Activated CD8-positive, alpha-beta T cell treated with anti-CD3 and anti-CD28 coated beads for 36 hours (primary cell): ENCODE measurements at regions not wholly inside any gene's neighbourhood (a gene's known extent, or its start where the extent isn't known, plus 50 kb on each side); places are given as distances from the start of the nearest gene placed in this dataset.

ENCODE experiments used
- ATAC-seq: fragments of 200-7000 bp; cut with Tn5 transposase; one replicate; pipeline ENCODE4 v1.10.0; 2021; ENCODE audit warnings: mild to moderate bottlenecking, moderate library complexity
- CTCF ChIA-PET: fragments of 350-600 bp; sonication (Branson Sonifier 250); formaldehyde crosslinking; loops from one replicate; lab custom pipeline; 2021; ENCODE audit warnings: antibody characterized with exemption; lab: Charles Lee
- POLR2A ChIA-PET: fragments of 350-600 bp; sonication (Branson Sonifier 250); formaldehyde crosslinking; loops from one replicate; lab custom pipeline; 2021; ENCODE audit warnings: antibody characterized with exemption; lab: Charles Lee
- DNase-seq: peaks from one replicate; pipeline ENCODE4 v3.0.0-alpha.2; 2020
- H3K27ac Mint-ChIP-seq: one replicate; pipeline ENCODE4 v1.8.0; 2021; ENCODE audit warnings: mild to moderate bottlenecking, mixed read lengths
- H3K27me3 Mint-ChIP-seq: one replicate; pipeline ENCODE4 v1.8.0; 2021; ENCODE audit warnings: mixed read lengths
- H3K36me3 Mint-ChIP-seq: one replicate; pipeline ENCODE4 v1.8.0; 2021; ENCODE audit warnings: low read depth, mixed read lengths
- H3K4me1 Mint-ChIP-seq: one replicate; pipeline ENCODE4 v1.8.0; 2021; ENCODE audit warnings: low read depth, mixed read lengths
- H3K4me3 Mint-ChIP-seq: one replicate; pipeline ENCODE4 v1.8.0; 2021; ENCODE audit warnings: mild to moderate bottlenecking, moderate library complexity, mixed read lengths
- H3K9me3 Mint-ChIP-seq: one replicate; pipeline ENCODE4 v1.8.0; 2021; ENCODE audit warnings: mixed read lengths
- CTCF ChIP-seq: fragments of 200-600 bp; IDR thresholded peaks from one replicate; pipeline ENCODE4 v1.8.0; 2022; ENCODE audit warnings: antibody characterized with exemption, mild to moderate bottlenecking
- intact Hi-C: fragments of 100-400 bp; cut with micrococcal nuclease; formaldehyde crosslinking; loops from one replicate; pipeline ENCODE4 v1.10.0; 2022

- no peak for DNase-seq
- ChIA-PET CTCF (no interaction called here), POLR2A (no interaction called here)
- Mint-ChIP-seq H3K9me3 (peaks cover 2% of the 10 kb centered on the region), H3K4me1 (no peaks in the 10 kb centered on the region), H3K27ac (no peak overlapping the region), H3K36me3 (no peaks in the 10 kb centered on the region), H3K27me3 (no peaks in the 10 kb centered on the region), H3K4me3 (no peak overlapping the region)
- ATAC-seq = no peak
- intact Hi-C loops = no loop called here
- TF ChIP-seq CTCF = no peak
Observed at GRCh38 chr5:158344376-158344775, 485.4 kb upstream of the CLINT1 start.

- no peak for ATAC-seq
- H3K36me3 Mint-ChIP-seq = no peaks in the 10 kb centered on the region
- CTCF ChIA-PET = no interaction called here
Observed at GRCh38 chr5:158340608-158341007, 481.7 kb upstream of the CLINT1 start.

GRCh38 chr5:158326256-158326655 is 467.3 kb upstream of the CLINT1 start:
- Mint-ChIP-seq H3K4me1 (no peaks in the 10 kb centered on the region), H3K27ac (no peak overlapping the region), H3K36me3 (no peaks in the 10 kb centered on the region), H3K27me3 (no peaks in the 10 kb centered on the region), H3K9me3 (no peaks in the 10 kb centered on the region), H3K4me3 (no peak overlapping the region)
- ATAC-seq (no peak), DNase-seq (no peak)
- ChIA-PET CTCF (no interaction called here), POLR2A (interaction anchor here (0.7 kb wide), 1 partner anchor 128 kb away, joined by 3 read pairs; no protein-coding TSS in a partner anchor)
- TF ChIP-seq CTCF = no peak
- intact Hi-C loops = no loop called here

More at GRCh38 chr5:158340608-158341007, 481.7 kb upstream of the CLINT1 start:
- no peak for TF ChIP-seq CTCF
- DNase-seq = no peak
- H3K9me3 Mint-ChIP-seq = peaks cover 11% of the 10 kb centered on the region
- H3K4me3 Mint-ChIP-seq = no peak overlapping the region
- H3K27ac Mint-ChIP-seq = no peak overlapping the region
- POLR2A ChIA-PET = no interaction called here
- intact Hi-C loops = no loop called here
- H3K27me3 Mint-ChIP-seq = no peaks in the 10 kb centered on the region
- no peaks in the 10 kb centered on the region for H3K4me1 Mint-ChIP-seq

- Mint-ChIP-seq H3K4me3 (no peak overlapping the region), H3K4me1 (no peaks in the 10 kb centered on the region), H3K36me3 (no peaks in the 10 kb centered on the region), H3K27ac (no peak overlapping the region), H3K9me3 (no peaks in the 10 kb centered on the region), H3K27me3 (no peaks in the 10 kb centered on the region)
- CTCF ChIA-PET = no interaction called here
- intact Hi-C loops = no loop called here
- POLR2A ChIA-PET = no interaction called here
- TF ChIP-seq CTCF = no peak
- DNase-seq (no peak), ATAC-seq (no peak)
Observed at GRCh38 chr5:158324236-158324635, 465.3 kb upstream of the CLINT1 start.

- intact Hi-C loops = no loop called here
- H3K27me3 Mint-ChIP-seq = no peaks in the 10 kb centered on the region
- ChIA-PET CTCF (no interaction called here), POLR2A (no interaction called here)
- DNase-seq = no peak
- no peaks in the 10 kb centered on the region for H3K36me3 Mint-ChIP-seq
- no peak for TF ChIP-seq CTCF
- H3K4me1 Mint-ChIP-seq = no peaks in the 10 kb centered on the region
- no peaks in the 10 kb centered on the region for H3K9me3 Mint-ChIP-seq
- no peak overlapping the region for H3K4me3 Mint-ChIP-seq
- no peak overlapping the region for H3K27ac Mint-ChIP-seq
- ATAC-seq = no peak
Observed at GRCh38 chr5:158322620-158323019, 463.7 kb upstream of the CLINT1 start.
